K562 (cell line): ENCODE measurements at regions not wholly inside any gene's neighbourhood (a gene's known extent, or its start where the extent isn't known, plus 50 kb on each side); places are given as distances from the start of the nearest gene placed in this dataset.

Source experiments
- ATAC-seq: fragments of 200-7000 bp; cut with Tn5 transposase; 3 replicates; pipeline ENCODE4 v1.9.1; 2020; ENCODE audit warnings: moderate library complexity
- BruUV-seq: library from RNA; stranded (reverse); fragments of 400-500 nt; replicated peaks from 2 replicates; lab custom pipeline; 2021; lab: Mats Ljungman, UMichigan
- CTCF ChIA-PET: fragments of 300-600 bp; formaldehyde crosslinking; extraction: SDS; loops from one replicate; lab custom pipeline; 2021; ENCODE audit warnings: low intra/inter-chr PET ratio; lab: Yijun Ruan, JAX
- POLR2A ChIA-PET: fragments of 300-600, 350-650 bp; sonication (Branson Sonifier 250); formaldehyde crosslinking; extraction: SDS; loops from one replicate; lab custom pipeline; 2021; ENCODE audit warnings: antibody characterized with exemption, inconsistent platforms; lab: Yijun Ruan, JAX
- DNase-seq, 4 experiments: peaks; one replicate each; pipeline versions ENCODE4 v3.0.0 to v3.0.0-alpha.2; 2011 to 2018; ENCODE audit warnings: low spot score in 3 of 4, mixed read lengths in 3 of 4; ENCODE audit errors: extremely low read depth in 1 of 4
- FAIRE-seq: peaks from 2 replicates; lab custom pipeline; 2011; peaks lifted over from hg19 to GRCh38; lab: Jason Lieb, UNC
- H2AFZ ChIP-seq: 2 replicates; pipeline ENCODE4 v1.6.0; 2011; ENCODE audit warnings: low read depth, low read length, control low read depth, inconsistent platforms
- H3K27ac ChIP-seq: fragments of 200-600 bp; 3 replicates; pipeline ENCODE4 v1.8.0; 2011; ENCODE audit warnings: low read depth, mild to moderate bottlenecking, control low read depth, inconsistent platforms, low read length, moderate library complexity, mixed read lengths; ENCODE audit errors: extremely low read depth
- H3K27me3 ChIP-seq, 2 experiments: fragments of 300-600 bp in 1 of 2; 2 replicates in 1 of 2; 3 replicates in 1 of 2; pipeline versions ENCODE4 v1.6.0 to v1.8.0; 2011; ENCODE audit warnings: inconsistent platforms in 2 of 2, low read length in 2 of 2, mild to moderate bottlenecking in 1 of 2, mixed read lengths in 1 of 2, moderate library complexity in 1 of 2; ENCODE audit not compliant: control insufficient read depth in 2 of 2, insufficient read depth in 2 of 2
- H3K36me3 ChIP-seq: fragments of 300-600 bp; 3 replicates; pipeline ENCODE4 v1.8.0; 2011; ENCODE audit warnings: mild to moderate bottlenecking, low read length, inconsistent platforms; ENCODE audit not compliant: control insufficient read depth, insufficient read depth
- H3K4me1 ChIP-seq, 2 experiments: fragments of 200-600 bp in 1 of 2; replicated peaks in 1 of 2; 2 replicates in 1 of 2; 3 replicates in 1 of 2; pipeline versions ENCODE4 v1.5.1 to v1.8.0; 2011; ENCODE audit warnings: inconsistent platforms in 2 of 2, low read length in 2 of 2, mild to moderate bottlenecking in 1 of 2, mixed read lengths in 1 of 2, moderate library complexity in 1 of 2; ENCODE audit not compliant: control insufficient read depth in 2 of 2, insufficient read depth in 2 of 2
- H3K4me2 ChIP-seq: 2 replicates; pipeline ENCODE4 v1.6.1; 2011; ENCODE audit warnings: low read length, control low read depth, inconsistent platforms, mixed read lengths; ENCODE audit not compliant: insufficient read depth
- H3K4me3 ChIP-seq: fragments of 200-600 bp; sonication (generic), shearing (Covaris generic); 2 replicates; pipeline ENCODE4 v1.5.1; 2016; ENCODE audit warnings: control low read depth, inconsistent platforms
- H3K79me2 ChIP-seq: fragments of 200-600 bp; 3 replicates; pipeline ENCODE4 v1.8.0; 2011; ENCODE audit warnings: low read length, inconsistent platforms; ENCODE audit not compliant: control insufficient read depth, insufficient read depth
- H3K9ac ChIP-seq, 2 experiments: 2 replicates each; pipeline versions ENCODE4 v1.6.0 to v1.6.1; 2011; ENCODE audit warnings: low read depth in 2 of 2, low read length in 2 of 2, control low read depth in 1 of 2, inconsistent platforms in 1 of 2, mild to moderate bottlenecking in 1 of 2, mixed read lengths in 1 of 2; ENCODE audit not compliant: insufficient read depth in 1 of 2
- H3K9me1 ChIP-seq: one replicate; pipeline ENCODE4 v1.6.0; 2011; ENCODE audit warnings: inconsistent platforms, mild to moderate bottlenecking, low read length, moderate library complexity; ENCODE audit not compliant: control insufficient read depth, insufficient read depth
- H3K9me3 ChIP-seq: replicated peaks from 2 replicates; pipeline ENCODE4 v1.5.1; 2011; ENCODE audit warnings: low read depth, low read length, inconsistent platforms; ENCODE audit not compliant: control insufficient read depth, insufficient read depth
- H4K20me1 ChIP-seq: replicated peaks from 2 replicates; pipeline ENCODE4 v1.6.1; 2011; ENCODE audit warnings: low read length, inconsistent platforms, mixed read lengths; ENCODE audit not compliant: control insufficient read depth, insufficient read depth
- HMBOX1 ChIP-seq: sonication (generic); IDR thresholded peaks from 2 replicates; pipeline ENCODE4 v1.6.1; 2016
- VEZF1 ChIP-seq: fragments of 200-800 bp; sonication (Bioruptor generic); IDR thresholded peaks from 2 replicates; pipeline ENCODE4 v1.6.1; 2017; ENCODE audit warnings: missing genetic modification characterization, missing compliant biosample characterization
- ZNF143 ChIP-seq: sonication (generic); formaldehyde crosslinking; IDR thresholded peaks from 2 replicates; pipeline ENCODE4 v1.9.0; 2022; ENCODE audit warnings: mild to moderate bottlenecking, missing genetic modification reagents
- ZNF277 ChIP-seq: fragments of 250-450 bp; sonication (Bioruptor Pico); IDR thresholded peaks from 2 replicates; pipeline ENCODE4 v1.8.0; 2022; ENCODE audit warnings: inconsistent platforms, mild to moderate bottlenecking, moderate library complexity, borderline replicate concordance
- WGBS: fragments of 100-300 bp; shearing (Covaris generic); methylation state at CpG from one replicate; pipeline ENCODE4 v1.1.6; 2016; ENCODE audit warnings: low coverage, mixed read lengths; ENCODE audit not compliant: insufficient coverage; ENCODE audit errors: missing lambda C conversion rate; 5-methylcytosine and 5-hydroxymethylcytosine counted together
- in situ Hi-C: fragments of 300-500 bp; cut with MboI; formaldehyde crosslinking; loops from 4 replicates; pipeline ENCODE4 v1.15.0; 2018; ENCODE audit warnings: inconsistent platforms, mixed read lengths
- intact Hi-C: fragments of 100-400 bp; cut with micrococcal nuclease; formaldehyde crosslinking; loops from 2 replicates; pipeline ENCODE4 v1.14.2; 2022

GRCh38 chr7:112896026-112896601 lies 105.9 kb upstream of the TMEM168 start:
- in situ Hi-C loops = loop anchor here (25.0 kb wide), 1 partner anchor 1134 kb away; no protein-coding TSS in a partner anchor

More at GRCh38 chr7:112896026-112896601, 105.9 kb upstream of the TMEM168 start:
- no peak for FAIRE-seq
- H3K4me2 ChIP-seq = no peak overlapping the region
- POLR2A ChIA-PET = no interaction called here
- no peak for DNase-seq
- H3K9ac ChIP-seq = no peak overlapping the region
- H3K27ac ChIP-seq = no peak overlapping the region
- H3K4me3 ChIP-seq = no peak overlapping the region
- H3K4me1 ChIP-seq = no peaks in the 10 kb centered on the region; a peak in 2 of 5 replicates
- no peak for ATAC-seq
- H3K9me1 ChIP-seq = no peaks in the 10 kb centered on the region
- WGBS = 92% methylated on average over 10 of the region's 10 CpGs
- no peak overlapping the region for H2AFZ ChIP-seq
- H3K36me3 ChIP-seq = no peaks in the 10 kb centered on the region
- no peaks in the 10 kb centered on the region for H3K27me3 ChIP-seq
- CTCF ChIA-PET = interaction anchor here (0.6 kb wide), 1 partner anchor 191 kb away, joined by 3 read pairs; no protein-coding TSS in a partner anchor
- no peaks in the 10 kb centered on the region for H3K9me3 ChIP-seq
- peaks cover 7% of the 10 kb centered on the region for H4K20me1 ChIP-seq
- no peak for TF ChIP-seq ZNF143 (CRISPR knock-in tag)
- 0 out of 2 replicates have a peak, but pooled peaks have one; percentile 45 for TF ChIP-seq HMBOX1
- no peak for TF ChIP-seq VEZF1 (CRISPR knock-in tag)
- peak; percentile 51; the same call in 1 of the 2 replicates for TF ChIP-seq ZNF277 (CRISPR knock-in tag)
- no peaks in the 10 kb centered on the region for H3K79me2 ChIP-seq
- BruUV-seq = no TSS peak
- intact Hi-C loops = loop anchor here (5.0 to 10.0 kb wide), 2 partner anchors 399 to 529 kb away; no protein-coding TSS in a partner anchor
